HG02642 (cell line): ENCODE measurements at regions not wholly inside any gene's neighbourhood (a gene's known extent, or its start where the extent isn't known, plus 50 kb on each side); places are given as distances from the start of the nearest gene placed in this dataset.
"Not testable (repeated sequence)": the region's sequence is repeated elsewhere in the genome, so short reads cannot be mapped to it uniquely, and the experiment has no call there.

Source experiments
- ATAC-seq: cut with Tn5 transposase; IDR thresholded peaks from one replicate; pipeline ENCODE4 v1.9.1; 2021; ENCODE audit warnings: mild to moderate bottlenecking; ENCODE audit not compliant: unreplicated experiment, poor library complexity

DNA sequence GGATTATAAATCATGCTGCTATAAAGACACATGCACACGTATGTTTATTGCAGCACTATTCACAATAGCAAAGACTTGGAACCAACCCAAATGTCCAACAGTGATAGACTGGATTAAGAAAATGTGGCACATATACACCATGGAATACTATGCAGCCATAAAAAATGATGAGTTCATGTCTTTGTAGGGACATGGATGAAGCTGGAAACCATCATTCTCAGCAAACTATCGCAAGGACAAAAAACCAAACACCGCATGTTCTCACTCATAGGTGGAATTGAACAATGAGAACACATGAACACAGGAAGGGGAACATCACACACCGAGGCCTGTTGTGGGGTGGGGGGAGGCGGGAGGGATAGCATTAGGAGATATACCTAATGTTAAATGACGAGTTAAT lies 104.5 kb upstream of the RBBP8 start:
- not testable (repeated sequence) for ATAC-seq

DNA sequence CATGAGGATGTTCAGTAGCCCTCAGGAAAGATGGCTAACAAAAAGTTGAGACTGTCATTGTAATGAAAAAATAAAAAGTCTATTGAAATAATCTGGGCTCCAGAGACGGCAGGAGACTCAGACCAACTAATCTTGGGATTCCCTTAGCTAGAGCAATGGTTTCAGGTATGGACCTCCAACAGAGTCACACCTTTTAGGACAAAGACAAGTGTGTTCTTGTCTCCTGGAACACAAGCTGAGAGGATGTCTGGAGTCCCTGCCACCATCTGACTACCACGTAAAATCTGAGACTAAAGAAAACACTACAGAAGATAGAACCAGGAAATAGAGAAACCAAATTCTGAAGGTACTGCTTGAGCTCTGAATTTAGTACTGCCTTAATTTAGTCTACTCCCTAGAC lies 103.3 kb upstream of the RBBP8 start:
- ATAC-seq = no peak

DNA sequence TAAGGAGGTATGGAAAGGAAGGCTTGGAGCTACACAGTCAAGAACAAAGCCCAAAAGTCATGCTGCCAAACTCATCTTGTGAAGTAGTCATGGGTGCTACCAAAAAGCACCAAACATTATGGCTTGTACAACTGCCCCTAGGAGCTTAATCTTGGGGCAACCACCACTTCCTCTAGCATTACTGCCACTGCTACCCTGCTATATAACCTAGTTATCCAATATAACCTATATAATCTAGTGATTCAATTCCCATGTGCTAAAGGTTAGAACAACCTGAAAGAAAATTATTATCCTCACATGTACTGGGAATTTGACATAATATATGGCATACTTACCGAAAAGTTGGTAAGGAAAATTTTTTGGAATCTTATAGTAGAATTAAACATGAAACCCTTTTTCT lies 102.6 kb upstream of the RBBP8 start:
- no peak for ATAC-seq

DNA sequence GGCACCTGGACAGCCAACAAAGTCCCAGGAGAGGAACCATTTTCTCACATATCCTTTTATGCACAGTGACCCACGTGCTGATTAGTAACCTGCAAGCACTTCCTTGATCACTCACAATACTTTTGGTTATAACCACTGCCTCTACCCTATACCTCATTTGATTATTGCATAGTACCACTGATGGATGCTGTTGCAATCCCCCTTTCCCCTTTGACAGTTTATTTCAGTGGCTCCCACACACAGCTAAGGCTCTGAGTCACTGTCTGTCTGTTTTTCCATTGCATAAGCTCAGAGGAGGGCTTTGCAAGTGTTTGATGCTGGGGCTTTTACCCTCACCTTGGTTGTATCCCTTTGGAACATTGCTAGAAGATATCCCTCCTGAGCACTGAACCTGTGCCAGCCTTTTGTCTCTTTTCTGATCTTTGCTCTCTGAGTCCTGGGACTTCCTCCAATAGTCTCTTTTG lies 101.7 kb upstream of the RBBP8 start:
- no peak for ATAC-seq

DNA sequence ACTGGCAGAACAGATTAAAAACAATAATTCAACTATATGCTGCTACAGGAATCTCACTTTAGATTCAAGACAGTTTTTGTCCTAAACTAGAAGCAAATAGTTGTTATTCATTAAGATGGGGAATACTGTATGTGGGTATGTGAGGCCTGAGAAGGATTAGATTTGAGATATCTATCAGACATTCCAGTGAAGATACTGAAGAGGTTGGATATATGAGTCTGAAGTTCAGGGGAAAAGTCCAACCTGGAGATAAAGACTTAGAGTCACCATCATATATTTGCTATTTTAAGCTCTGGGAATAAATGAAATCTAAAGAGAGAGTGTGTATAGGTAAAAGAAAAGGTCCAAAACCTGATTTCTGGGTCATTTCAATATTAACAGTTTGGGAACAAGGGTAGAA lies 96.2 kb upstream of the RBBP8 start:
- no peak for ATAC-seq

DNA sequence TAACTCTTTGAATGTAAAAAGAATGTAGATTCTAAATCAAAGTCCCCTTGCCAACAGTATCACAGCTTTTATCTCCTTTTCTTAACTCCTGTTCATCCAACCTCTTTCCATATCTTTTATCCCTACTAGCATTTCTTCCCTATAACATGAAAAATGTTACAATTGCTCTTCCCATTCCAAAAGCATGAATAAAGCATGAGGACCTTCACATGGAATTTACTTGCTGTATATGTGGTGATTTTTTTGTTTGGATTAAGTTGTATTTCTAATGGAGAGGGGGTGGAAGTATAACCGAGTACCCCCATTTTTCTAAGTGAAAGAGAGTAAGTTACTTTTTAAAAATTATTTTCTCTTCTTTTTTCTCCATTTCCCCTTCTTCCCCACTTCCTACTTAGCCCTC lies 94.9 kb upstream of the RBBP8 start:
- ATAC-seq = no peak

DNA sequence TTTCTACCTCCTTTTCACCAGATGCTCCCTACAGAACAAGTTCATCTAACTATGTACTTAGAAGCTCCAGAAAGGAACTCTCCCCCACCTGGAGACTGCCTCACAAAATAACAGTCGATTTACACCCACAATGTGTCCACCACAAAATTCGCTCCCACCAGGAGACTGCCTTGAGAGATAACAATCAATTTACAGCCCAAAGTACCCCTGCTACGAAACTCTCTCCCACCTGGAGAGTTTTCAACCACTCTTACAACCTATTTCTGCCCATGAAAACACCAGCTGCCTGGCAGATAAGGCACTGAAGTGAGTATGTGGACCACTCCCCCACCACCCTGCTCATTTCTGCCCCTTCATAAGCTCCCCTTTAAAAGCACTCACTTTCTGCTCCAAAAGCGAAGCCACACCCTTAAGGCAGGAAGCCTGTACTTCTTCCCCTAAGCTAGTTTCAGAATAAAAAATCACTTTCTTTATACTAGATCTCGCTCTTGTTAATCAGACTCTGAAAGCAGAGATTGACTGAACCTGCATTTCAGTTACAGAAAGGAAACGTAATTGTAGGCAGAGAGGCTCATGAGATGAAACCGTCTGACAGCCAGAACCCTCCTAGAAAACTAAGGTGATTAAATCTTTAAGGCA lies 94.4 kb upstream of the RBBP8 start:
- no peak for ATAC-seq

DNA sequence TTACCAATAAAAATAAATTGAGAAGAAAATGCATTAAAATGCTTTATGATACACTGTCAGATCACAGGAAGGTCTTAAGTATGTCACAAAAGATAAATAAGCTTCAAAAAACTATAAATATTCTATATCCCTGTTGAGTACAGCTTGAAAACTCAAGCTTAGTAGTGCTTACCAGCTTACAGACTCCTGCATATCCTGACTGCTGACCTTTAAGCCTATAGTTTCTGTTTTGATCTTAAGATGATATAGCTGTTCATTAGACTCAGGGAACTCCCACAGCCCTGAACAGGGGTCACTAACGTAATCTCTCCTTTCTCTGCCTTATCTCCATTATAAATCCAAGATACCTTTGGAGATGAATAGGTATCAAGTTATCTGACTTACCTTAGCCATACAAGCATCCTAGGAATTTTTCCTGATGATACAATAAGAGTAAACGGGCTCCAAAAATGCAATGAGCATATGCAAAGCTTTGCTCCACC lies 93.7 kb upstream of the RBBP8 start:
- no peak for ATAC-seq

DNA sequence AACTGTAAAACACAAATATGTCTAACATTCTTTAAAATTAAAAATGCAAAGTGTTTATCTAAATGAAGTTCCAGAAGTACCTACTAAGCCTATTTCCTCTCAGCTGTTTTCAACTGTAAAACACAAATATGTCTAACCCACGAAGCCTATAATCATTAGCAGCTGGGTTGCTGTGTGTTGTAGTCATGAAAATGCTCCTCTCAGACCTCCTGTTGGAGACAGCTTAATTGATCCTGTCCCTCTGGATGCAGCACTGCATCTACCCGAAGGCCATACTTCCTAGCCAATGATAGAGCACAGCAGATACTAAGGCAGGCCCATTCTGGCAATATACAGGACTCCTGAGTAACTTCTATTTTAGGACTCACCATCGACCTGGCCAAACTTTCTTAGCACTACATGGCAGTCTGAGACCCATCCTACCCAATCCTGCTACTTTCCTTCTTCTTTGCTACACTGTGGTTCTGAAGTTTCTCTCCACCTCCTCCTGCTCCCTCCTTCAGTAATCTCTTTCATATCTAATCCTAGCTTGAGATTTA lies 92.5 kb upstream of the RBBP8 start:
- no peak for ATAC-seq

DNA sequence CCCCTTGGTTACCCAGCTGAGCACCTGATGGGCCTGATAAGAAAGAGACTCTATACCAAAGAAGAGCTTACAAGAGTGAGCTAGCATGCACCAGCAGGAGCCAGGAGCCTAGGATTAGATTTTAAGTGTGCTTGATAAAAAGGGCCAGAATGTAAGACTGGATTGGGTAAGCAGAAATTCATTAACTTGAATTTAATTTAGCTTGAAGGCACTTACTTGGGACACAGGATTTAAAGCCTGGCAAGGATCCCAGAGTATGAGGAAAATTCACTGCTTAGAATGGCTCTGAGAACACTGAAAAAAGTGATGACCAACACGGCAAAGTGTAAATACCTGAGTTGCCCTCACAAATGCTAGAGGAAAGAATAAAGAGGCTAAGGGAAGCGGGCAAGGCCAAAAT lies 91.3 kb upstream of the RBBP8 start:
- ATAC-seq = no peak

DNA sequence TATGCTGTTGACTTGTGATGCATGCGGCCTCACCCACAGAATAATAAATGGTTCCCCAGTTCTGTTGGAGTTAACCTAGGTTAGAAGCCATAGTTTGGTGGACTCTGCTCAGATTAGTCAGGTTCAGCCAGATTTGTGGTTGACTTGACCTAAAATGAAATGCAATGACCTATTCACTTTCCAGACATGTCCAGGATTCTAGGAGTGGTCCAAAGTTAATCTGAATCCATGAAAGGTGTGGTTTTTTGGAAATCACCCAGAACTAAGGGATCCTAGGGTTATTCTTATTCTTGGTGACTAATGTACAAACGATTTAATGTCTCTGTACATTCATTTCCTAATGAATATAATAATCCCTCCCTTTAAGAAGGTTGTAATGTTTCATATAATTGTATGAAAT lies 88.9 kb upstream of the RBBP8 start:
- no peak for ATAC-seq

DNA sequence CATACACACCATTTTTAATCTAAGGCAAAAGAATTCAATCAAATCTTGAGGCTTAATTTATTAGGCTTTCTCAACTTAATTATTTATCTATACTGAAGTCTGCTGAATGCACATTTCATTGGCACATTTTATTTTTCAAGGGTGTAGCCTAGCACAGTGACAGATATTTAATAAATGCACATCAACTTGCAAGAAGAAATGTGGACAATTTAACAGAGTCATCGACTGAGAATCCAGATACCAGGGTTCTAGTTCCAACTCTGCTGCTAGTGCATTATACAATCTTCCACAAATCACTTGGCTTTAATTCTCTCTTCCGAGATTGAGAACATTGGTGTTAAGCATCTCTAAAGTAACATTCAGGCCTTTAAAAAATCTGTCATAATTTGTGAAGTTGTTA lies 88.5 kb upstream of the RBBP8 start:
- ATAC-seq = no peak

DNA sequence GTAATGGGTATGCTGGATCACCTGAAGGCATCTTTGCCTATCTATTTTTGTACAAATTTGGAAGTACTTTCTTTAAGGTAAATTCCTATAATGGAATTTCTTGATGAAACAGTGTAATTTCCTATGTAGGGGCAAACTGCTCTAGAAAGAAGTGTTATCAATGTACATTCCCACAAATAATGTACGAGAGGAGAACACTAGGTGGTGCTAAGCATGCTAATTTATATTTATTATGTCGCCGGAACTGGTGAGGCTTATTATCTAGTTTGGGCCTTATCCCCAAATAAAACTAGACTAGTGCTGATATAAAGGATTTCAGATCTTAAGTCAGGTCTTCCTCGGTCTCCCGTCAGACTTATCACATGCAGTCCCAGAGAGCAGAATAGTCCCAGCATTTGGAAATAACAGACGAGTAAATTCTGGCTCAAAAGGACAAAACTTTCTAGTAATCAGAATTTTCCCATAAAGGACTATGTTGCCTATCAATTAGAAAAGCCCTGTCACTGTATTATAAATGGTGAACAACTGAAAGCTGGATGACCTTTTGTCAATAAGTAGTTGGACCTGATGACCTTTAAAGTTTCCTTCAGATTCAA lies 86.9 kb upstream of the RBBP8 start:
- no peak for ATAC-seq

DNA sequence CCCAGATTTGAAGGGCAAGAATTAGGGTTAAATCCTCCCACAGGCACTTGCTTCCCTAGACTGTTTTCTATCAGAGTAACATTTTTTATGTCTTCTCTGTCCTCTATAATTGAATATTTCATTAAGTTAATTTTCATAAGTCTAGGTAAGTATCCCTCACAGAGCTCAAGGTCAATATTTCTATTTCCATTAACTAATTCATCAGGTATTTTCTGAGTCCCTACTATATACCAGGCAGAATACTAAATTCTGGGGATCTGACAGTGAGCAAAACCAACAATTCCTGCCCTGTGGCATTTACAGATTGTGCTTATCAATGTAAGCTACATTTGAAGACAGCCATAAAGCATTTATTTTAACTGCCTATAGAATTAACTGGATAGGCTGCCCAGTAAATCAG lies 86.4 kb upstream of the RBBP8 start:
- no peak for ATAC-seq

DNA sequence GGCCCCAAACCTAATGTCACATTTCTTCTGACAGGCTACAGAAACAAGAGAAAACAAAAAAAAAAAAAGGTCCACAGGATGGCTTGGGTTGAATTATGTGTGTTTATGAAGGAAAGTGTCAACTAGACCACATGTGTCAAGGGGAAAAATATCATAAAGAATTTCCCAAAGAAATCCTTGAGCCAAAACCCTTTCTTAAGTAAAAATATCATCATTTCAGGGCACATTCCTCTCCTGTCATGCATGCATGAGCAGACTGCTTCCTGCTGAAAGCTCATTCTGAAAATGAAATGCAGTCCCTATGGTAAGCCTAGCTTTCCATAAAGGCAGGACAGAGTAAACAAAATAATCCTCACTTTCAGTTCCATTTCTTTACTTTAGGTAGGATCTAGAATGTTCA lies 85.7 kb upstream of the RBBP8 start:
- no peak for ATAC-seq

DNA sequence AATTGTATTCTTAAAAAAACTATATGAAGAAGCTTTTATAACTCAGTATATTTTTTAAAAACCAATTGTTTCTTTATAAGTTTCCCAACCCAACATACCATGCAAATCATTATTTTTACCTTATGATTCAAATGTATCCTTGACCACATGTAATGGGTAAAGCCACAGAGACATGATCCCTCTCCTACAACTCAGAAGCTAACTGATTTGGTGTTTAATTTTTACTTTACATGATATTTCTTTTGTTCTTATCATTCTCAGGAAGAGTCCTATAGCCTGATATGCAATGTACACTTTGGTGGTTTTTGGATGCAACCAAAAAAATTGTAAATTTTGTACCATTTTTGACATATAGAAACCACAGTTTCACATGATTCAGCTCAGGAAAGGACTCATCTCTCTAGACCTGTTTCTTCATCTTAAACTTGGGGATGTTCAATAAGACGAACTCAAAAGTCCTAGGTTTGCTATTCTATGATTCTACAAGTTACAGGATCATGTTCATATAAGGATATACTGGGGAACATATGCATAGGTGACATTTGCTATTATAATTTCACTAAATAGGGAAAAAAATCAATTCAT lies 85.2 kb upstream of the RBBP8 start:
- no peak for ATAC-seq

DNA sequence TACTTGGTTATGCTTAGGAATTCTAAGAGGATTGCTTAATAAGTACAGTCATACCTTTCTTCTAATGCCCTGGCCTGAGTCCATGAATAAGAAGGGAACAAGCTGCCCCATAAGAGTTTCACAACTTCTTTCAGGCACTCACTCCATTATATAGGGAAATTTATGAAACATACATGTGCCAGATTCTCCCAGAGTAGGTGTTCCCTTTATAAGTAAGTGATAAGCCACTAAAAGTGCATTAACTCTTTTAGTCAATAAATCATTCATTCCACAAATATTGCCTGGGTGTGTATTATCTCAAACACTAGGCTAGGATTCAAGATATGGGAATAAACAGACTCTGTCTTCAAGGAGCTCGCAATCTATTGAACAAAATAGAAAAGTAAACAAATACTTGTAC lies 84.5 kb upstream of the RBBP8 start:
- ATAC-seq = no peak

DNA sequence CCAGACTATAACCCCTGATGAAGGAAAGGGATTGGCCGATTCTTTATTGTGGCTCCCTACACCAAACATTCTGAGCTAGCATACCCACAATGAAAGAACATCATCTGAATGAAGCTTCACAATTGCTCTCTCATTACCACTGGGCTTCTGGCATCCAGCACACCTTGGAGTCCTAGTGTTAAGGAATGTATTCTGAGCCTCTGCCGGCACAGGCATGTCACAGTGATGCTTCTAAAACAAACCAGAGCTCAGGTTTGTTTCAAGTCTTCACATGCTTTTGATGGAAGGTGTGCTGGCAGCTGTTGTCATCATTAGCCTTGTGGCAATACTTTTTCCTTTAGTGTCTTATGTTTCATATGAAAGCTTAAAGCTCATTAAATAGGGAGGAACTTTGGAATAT lies 76.3 kb upstream of the RBBP8 start:
- no peak for ATAC-seq

DNA sequence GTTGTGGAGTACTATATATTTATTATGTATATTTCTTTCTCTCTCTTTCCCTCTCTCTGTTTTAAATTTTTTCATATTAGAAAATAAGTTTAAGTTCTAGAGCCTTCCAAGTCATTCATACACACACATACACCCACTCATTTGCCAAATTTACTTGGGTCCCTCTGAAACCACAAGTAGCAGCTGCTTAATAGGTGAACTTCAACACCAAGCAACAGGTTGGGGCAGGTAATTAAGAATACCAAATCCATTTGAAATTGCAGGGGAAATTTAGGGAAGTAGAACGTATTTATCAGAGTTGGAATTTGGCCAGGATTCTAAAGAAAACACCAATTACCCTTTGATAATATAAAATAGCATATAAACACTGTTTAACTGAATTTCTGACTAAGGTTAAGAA lies 75.0 kb upstream of the RBBP8 start:
- no peak for ATAC-seq

DNA sequence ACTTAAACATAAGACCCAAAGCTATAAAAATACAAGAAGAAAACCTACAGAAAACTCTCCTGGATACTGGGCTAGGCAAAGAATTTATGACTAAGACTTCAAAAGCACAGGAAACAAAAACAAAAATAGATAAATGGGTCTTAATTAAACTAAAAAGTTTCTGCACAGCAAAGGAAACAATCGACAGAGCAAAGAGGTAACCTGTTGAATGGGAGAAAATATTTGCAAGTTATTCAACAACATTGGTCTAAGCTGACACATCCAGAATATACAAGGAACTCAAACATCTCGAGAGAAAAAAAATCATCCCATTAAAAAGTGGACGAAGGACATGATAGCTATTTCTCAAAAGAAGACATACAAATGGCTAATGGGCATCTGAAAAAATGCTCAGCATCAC lies 72.3 kb upstream of the RBBP8 start:
- ATAC-seq = no peak

DNA sequence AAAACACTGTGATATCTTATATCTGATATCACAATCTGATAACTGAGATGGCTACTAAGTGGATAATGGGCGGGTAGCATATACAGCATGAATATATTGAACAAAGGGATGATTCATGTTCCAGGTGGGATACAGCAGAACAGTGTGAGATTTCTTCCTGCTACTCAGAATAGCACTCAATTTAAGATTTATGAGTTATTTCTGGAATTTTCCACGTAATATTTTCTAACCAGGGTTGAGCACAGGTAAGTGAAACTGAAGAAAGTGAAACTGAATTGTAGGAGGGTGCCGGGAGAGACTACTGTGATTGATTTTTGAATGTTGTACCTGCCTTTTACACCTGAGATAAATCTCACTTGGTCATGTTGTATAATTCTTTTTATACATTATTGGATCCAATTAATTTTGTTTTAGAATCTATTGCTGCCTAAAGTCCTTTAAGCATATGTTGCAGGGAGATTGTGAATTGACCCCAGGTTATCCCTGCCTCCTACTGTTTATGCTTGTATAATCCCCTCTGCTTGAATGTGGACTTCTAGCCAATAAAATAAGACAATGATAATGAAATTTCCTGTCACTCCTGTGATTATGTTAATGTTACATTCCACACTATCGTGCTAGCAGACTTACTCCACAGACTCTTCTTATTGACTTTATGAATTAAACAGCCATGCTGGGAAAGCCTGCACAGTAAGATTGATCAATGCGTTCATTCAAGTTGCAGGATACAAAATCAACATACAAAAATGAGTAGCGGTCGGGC lies 67.6 kb upstream of the RBBP8 start:
- no peak for ATAC-seq
